GM21360 (cell line): ENCODE measurements at regions not wholly inside any gene's neighbourhood (a gene's known extent, or its start where the extent isn't known, plus 50 kb on each side); places are given as distances from the start of the nearest gene placed in this dataset.

Source experiments
- ATAC-seq: cut with Tn5 transposase; IDR thresholded peaks from one replicate; pipeline ENCODE4 v1.9.1; 2021; ENCODE audit warnings: mild to moderate bottlenecking, moderate library complexity; ENCODE audit not compliant: unreplicated experiment

DNA sequence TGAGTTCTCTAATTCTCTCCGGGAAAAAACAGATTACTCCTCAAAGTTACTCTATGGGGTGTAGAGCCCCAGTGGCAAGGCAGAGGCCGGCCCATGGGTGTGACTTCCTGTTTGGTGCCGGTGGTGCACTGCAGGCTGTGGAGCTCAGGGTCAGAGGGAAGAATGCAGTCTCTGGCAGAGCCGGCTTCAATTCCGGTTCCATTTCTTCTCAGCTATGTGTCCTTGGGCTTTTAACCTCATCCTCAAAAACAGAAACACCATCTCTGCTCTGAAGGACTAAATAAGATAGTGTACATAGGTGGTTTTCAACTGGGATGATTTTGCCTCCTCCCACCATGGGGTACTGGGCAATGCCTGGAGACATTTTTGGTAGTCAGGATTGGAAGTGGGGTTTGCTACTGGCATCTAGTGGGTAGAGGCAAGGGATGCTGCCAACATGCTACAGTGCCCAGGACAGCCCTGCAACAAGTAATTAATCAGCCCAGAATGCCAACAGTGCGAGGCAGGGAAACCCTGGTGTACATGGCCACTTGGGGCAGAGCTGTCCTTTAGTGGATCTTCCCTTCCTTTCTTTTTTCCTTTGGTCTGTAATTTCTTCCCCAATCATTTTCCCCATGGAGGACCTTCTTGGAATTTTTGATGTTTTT is 81.2 kb downstream of the INSIG2 start:
- ATAC-seq: peak; percentile 57

DNA sequence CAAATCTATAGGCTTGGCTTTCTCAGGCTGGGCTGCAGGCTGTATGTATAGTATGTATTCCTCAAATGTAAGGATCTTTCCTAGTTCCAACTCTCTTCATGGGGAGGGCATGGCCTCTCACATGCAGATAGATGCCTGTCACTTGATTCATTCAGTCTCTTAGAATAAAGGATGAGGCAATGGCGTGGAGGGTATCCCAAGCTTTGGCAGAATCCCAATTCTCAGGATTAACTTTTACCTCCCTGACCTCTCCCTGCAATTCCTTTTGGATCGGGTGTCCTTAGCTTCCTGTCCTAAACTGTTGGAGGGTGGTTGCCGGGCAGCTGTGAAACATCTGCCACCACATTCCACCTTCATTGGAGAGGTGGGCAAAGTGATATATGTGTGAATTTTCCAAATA is 80.3 kb downstream of the INSIG2 start:
- ATAC-seq: no peak

DNA sequence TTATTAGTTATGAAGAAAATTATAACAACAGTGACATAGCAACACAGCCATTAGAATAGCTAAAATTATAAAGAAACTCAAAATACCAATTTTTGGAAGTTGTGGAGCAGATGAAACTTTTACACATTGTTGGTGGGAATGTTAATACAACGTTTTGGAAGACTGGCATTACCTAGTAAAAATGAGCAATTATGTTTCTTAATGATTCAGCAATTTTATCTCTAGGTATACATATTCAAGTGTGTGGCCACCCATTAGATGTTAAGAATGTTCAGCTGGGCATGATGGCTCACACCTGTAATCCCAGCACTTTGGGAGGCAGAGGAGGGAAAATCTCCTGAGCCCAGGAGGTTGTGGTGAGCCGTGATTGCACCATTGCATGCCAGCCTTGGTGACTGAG is 78.8 kb downstream of the INSIG2 start:
- no peak for ATAC-seq

DNA sequence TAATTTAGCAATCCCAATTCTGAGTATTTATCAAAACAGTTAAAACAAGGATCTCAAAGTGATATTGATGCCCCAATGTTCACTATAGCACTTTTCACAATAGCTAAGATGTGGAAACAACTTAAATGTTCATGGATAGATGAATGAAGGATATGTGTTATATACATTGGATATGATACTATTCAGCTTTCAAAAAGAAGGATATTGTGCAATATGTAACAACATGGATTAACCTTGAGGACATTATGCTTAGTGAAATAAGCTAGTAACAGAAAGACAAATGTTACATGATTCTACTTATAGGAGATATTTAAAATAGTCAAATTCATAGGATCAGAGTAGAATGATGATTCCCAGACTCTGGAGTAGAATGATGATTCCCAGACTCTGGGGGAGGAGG is 78.0 kb downstream of the INSIG2 start:
- no peak for ATAC-seq

DNA sequence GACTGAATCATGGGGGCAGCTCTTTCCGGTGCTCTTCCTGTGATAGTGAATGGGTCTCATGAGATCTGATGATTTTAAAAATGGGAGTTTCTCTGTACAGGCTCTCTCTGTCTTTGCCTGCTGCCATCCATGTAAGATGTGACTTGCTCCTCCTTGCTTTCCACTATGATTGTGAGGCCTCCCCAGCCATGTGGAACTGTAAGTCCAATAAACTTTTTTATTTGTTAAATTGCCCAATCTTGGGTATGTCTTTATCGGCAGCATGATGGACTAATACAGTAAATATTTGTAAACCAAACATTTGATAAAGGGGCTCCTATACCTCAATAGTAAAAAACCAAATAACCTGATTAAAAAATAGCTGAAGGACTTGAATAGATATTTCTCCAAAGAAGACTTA is 77.3 kb downstream of the INSIG2 start:
- ATAC-seq: no peak
